HG02970 (cell line): ENCODE measurements at regions not wholly inside any gene's neighbourhood (a gene's known extent, or its start where the extent isn't known, plus 50 kb on each side); places are given as distances from the start of the nearest gene placed in this dataset.

Experiments used
- ATAC-seq: cut with Tn5 transposase; IDR thresholded peaks from one replicate; pipeline ENCODE4 v1.9.1; 2021; ENCODE audit warnings: mild to moderate bottlenecking, moderate library complexity, moderate number of reproducible peaks; ENCODE audit not compliant: unreplicated experiment, low FRiP score

GRCh38 chr6:156045401-156046267 lies 590.0 kb upstream of the NOX3 start:
- ATAC-seq, result no peak

GRCh38 chr6:156033598-156033997 lies 578.0 kb upstream of the NOX3 start:
- no peak for ATAC-seq

GRCh38 chr6:156031516-156031915 lies 575.9 kb upstream of the NOX3 start:
- no peak for ATAC-seq

- no peak for ATAC-seq
These were observed 574.4 kb upstream of the NOX3 start for GRCh38 chr6:156030053-156030452.

GRCh38 chr6:156029286-156029985 lies 573.8 kb upstream of the NOX3 start:
- ATAC-seq, result no peak

- no peak for ATAC-seq
These were observed 572.9 kb upstream of the NOX3 start for GRCh38 chr6:156028335-156029131.

GRCh38 chr6:156027248-156027626 lies 571.6 kb upstream of the NOX3 start:
- ATAC-seq, result no peak

GRCh38 chr6:156026486-156027247 lies 571.0 kb upstream of the NOX3 start:
- no peak for ATAC-seq

- no peak for ATAC-seq
These were observed 568.7 kb upstream of the NOX3 start for GRCh38 chr6:156024339-156024738.

- ATAC-seq, result no peak
These were observed 566.2 kb upstream of the NOX3 start for GRCh38 chr6:156021746-156022396.

- no peak for ATAC-seq
These were observed 562.2 kb upstream of the NOX3 start for GRCh38 chr6:156017838-156018237.

- no peak for ATAC-seq
These were observed 560.7 kb upstream of the NOX3 start for GRCh38 chr6:156016186-156016976.

GRCh38 chr6:156013155-156013554 lies 557.5 kb upstream of the NOX3 start:
- ATAC-seq, result no peak

GRCh38 chr6:156009656-156010055 lies 554.0 kb upstream of the NOX3 start:
- ATAC-seq, result no peak

- no peak for ATAC-seq
These were observed 549.2 kb upstream of the NOX3 start for GRCh38 chr6:156004796-156005195.

GRCh38 chr6:155996151-155996550 lies 540.5 kb upstream of the NOX3 start:
- no peak for ATAC-seq

GRCh38 chr6:155995281-155995680 lies 539.6 kb upstream of the NOX3 start:
- no peak for ATAC-seq

GRCh38 chr6:155994086-155994485 lies 538.4 kb upstream of the NOX3 start:
- no peak for ATAC-seq

GRCh38 chr6:155993240-155993639 lies 537.6 kb upstream of the NOX3 start:
- no peak for ATAC-seq
